GM18909 (cell line): ENCODE measurements at regions not wholly inside any gene's neighbourhood (a gene's known extent, or its start where the extent isn't known, plus 50 kb on each side); places are given as distances from the start of the nearest gene placed in this dataset.
"Not testable (repeated sequence)": the region's sequence is repeated elsewhere in the genome, so short reads cannot be mapped to it uniquely, and the experiment has no call there.

Source experiments
- ATAC-seq: cut with Tn5 transposase; IDR thresholded peaks from one replicate; pipeline ENCODE4 v1.9.1; 2021; ENCODE audit warnings: mild to moderate bottlenecking; ENCODE audit not compliant: unreplicated experiment, poor library complexity

- ATAC-seq: no peak
Measured at GRCh38 chr4:181874602-181875001, 368.6 kb upstream of the TENM3 start.

DNA sequence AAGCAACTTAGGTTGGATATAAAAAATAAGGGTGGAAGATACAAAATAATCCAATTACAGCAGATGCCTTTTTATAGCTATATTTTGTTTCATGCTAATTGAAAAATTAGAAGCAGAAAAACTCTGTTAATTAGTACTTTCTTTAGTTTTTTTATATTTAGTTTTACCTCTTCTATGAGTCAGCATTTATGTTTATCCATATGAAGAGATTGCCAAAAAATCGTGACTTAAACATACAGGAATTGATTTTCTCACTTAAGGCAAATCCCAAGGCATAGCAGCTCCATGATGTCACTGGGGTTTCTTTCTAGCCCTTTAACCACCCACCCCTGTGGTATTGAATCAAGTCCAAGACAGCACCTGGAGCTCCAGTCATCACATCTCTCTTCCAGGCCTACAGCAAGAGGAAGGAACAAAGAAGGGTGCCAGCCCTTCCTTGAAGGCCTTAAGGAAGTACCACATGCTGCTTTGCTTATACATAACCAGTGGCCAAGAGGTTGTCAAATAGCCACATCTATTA, 365.8 kb upstream of the TENM3 start:
- ATAC-seq: no peak

- no peak for ATAC-seq
Measured at GRCh38 chr4:181890031-181890430, 353.2 kb upstream of the TENM3 start.

- no peak for ATAC-seq
Measured at GRCh38 chr4:181890911-181891310, 352.3 kb upstream of the TENM3 start.

DNA sequence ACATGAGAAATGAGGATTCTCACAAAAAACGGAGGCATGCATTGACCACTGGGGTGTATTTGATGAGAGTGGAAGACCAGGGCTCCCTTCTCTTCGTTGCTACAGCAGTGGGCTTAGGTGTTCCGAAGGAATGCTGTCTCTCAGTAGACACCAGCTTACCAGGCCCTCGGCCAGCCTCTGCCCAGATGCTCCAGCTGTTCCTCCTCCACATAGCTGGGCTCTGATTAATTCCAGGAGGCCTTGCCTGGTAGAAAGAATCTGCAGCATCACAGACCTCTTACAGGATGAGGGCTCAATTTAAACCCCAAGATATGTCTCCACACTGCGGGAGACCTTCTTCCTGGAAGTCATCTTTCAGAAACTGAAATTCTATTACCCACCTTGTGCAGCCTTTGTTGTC, 346.6 kb upstream of the TENM3 start:
- no peak for ATAC-seq

DNA sequence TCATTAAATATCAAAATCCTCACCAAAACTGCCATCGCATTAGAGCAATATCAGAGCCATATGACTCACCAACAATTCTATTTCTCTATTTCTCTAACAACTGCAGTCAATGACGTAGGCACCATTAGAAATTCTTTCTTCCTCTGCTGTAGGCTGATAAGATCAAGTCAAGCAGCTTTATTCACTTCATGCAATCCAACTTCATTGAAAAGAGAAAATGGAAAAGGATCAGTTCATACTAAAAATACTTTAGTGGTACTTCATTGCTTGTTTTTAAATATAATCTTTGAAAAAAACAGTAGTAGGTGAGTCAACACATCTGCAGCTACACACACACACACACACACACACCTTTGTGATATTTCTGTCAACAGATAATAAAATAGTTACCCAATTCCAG, 345.3 kb upstream of the TENM3 start:
- no peak for ATAC-seq

GRCh38 chr4:181902404-181902803, 340.8 kb upstream of the TENM3 start:
- ATAC-seq: not testable (repeated sequence)

DNA sequence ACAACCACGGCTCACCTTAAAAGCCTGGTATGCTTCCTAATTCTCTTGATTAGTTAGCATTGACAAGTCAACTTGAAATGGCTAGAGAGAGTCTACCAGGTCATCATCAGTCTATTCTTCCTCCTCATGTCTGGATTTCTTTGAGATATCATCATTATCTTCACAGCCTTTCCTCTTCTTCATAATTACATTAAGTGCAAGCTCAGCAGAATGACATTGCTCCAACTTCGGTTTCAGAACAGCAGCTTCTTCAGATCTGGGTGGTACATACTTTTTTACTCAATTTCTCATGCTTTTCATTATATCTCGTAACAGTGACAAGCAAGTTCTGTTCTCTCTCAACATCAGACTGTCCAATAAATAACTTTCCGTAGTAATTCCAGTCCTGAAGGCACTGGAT, 337.5 kb upstream of the TENM3 start:
- ATAC-seq: no peak

DNA sequence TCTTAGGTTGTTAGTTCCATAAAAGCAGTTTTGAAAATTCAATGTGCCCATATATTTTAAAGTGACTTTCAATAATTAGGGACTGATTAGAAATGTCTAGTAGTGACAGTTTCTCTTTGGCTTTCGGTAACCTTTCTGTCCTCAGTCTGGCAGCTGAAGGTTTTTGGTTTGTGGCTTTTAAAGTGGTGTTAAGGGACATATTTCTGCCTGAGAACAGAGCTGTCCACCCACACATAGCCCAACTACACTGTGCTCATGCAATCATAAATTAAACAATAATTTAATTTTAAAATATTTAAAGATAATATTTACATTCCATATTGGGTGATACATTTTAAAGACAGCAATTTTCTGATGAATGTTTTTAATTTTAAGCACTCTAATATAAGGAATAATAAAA, 335.0 kb upstream of the TENM3 start:
- no peak for ATAC-seq

DNA sequence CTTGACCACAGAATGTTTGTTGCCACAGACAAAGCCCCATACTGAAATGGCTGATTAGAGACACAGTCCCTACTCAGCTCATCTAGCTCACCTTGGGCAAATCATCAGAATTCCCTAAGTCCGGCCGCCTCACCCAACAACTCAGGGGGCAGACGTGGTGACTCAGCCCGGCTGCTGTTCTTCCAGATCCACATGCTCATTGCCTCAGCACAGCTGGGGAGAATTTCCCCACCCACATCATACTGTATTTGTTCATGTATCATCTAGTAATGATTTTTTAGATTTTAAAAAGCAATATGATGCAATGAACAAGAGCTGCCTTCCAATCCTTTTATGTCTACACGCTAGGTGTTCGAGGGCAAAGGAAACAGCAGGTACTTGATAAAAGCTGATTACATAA, 333.8 kb upstream of the TENM3 start:
- no peak for ATAC-seq

DNA sequence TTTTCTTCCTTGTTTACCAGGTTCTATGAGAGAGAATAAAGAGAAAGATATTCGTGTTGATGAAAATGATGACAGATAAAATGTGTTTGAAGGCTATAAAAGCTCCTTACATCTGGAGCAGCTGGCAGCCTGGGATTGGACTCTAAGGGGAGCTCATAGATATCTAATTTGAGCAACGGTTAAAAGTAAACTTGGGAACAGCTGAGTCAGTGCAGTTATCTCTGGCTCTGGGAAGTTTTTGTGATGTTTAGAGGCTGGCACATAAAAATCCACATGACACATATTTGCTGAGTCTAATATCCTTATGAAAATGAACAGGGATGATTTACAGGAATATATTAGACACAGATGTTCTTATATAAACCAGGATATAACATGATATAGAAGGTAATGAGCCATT, 331.8 kb upstream of the TENM3 start:
- ATAC-seq: no peak

DNA sequence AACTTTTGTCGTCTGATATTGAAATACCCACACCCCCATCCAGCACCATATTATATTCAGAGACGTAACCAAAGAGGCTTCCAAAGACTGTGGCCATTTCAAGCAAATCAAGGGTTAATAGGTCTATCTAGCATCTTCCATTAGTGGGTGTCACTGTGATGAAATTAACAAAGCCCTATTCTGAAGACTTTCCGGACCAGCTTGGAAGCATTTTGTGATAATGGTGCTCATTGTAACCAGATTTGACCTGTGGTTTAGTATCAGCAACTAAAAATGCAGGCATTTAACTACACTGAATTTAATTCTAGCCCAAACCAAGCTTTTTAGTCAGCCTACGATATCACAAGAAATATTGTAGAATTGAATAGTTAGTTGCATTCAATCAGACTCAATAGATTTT, 309.7 kb upstream of the TENM3 start:
- no peak for ATAC-seq

DNA sequence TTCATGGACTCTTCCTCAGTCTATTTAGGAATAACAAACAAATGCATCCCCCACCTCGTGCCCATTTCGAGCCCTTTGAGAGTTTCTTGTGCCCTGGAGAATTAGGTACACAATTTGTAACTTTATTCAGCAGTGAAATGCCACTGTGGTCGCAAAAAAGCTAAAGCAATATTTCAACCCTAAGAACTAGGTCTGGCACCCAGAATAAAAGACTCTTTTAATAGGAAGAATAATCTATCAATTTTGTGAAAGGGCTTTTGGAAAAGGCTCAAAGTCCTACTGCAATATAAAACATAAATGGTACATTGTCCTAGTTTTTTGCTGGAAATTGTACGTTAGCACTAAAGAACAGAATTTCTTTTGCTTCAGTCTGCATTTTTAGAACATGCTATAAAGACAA, 304.6 kb upstream of the TENM3 start:
- ATAC-seq: no peak

DNA sequence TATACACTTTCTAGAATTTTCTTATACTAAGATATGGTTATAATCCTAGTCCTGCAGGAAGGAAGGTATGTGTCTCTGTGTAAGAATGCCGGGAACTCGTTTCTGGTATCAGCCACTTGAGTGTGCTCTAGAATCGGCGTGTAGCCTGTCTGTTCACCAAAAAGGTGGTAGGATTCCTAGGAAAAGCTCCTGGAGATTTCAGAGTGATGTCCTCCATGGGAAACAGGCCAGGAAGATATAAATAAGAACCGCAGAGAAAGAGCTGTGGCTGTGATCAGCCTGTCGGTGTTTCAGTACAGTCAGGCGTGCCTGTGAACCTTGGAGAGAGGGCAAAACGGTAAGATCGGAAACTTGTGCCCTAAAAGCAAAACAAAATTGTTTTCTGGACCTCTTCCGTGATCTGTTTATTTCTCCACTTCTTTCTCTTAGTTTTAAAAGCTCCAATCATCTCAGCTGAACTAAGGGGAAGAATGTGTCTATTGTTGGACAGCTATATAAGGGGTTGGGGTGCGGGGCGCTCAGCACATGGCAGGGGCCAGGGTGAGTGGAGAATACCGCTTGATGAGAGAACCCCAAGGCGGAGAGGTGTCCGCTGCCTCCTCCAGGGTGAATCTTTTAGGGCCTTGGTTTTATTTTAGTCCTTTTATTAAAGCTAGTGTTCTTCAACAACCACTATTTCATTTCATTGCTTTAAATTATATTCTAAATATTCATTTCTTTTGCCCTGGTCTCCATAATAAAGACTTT, 303.8 kb upstream of the TENM3 start:
- no peak for ATAC-seq

DNA sequence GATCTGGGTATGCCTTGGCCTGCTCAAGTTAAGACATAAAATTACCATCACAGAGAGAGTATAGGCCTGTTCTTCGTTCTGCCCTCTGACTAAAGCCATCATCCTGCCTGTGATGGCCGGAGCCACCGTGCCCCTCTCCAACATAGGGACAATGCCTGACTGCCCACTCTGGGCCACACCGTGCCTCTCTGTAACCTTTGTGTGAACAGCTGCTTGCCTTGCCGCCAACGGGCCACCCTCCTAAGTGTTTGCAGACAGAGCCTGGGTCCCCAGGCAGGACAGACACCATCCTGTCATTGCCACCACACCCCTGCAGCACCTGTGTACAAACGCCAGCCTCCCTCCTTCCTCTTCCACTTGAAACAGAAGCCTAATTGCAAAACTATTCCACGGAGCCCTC, 298.7 kb upstream of the TENM3 start:
- ATAC-seq: no peak

DNA sequence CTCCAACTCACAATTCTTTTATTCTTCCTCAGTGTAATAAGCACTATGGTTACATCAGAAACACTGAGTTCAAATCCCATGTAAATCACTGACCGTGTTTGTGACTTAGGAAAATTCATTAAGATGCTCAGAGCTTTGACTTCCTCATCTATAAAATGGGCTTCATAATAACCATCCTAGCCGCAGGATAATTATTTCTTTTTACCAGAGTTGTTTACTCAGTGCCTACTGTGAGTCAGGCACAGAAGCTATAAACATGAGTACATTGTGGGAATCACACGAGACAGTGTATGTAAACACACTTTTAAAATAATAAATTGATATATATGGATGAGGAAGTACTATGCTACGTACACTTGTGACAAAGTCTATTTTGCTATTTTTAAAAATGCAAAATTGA, 296.3 kb upstream of the TENM3 start:
- ATAC-seq: no peak

DNA sequence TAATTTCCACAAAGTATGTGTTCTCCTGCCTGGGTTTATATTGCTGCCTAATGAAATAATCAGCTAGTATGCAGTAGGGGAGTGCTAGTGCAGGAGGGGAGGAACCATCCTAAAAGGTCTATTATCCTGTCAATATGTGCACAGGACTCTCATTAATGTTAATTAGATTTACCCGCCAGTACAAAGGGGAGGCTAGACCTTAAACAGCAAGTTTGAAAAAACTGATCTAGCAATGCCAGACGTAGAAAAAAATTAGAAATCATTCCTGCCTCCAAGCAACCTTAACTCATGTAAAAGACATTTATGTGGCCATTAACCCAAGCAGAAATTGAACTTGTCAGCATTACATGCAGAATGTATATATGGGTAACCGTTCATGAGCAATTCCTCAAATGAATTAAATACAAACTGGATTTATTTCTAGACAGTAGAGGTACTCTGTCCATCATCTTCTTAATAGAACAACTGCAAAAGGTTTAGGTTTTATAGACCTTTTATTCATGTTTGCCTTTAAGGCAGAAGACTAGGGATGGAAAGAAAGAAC, 294.3 kb upstream of the TENM3 start:
- no peak for ATAC-seq

GRCh38 chr4:181949704-181950312, 293.4 kb upstream of the TENM3 start:
- ATAC-seq: no peak

DNA sequence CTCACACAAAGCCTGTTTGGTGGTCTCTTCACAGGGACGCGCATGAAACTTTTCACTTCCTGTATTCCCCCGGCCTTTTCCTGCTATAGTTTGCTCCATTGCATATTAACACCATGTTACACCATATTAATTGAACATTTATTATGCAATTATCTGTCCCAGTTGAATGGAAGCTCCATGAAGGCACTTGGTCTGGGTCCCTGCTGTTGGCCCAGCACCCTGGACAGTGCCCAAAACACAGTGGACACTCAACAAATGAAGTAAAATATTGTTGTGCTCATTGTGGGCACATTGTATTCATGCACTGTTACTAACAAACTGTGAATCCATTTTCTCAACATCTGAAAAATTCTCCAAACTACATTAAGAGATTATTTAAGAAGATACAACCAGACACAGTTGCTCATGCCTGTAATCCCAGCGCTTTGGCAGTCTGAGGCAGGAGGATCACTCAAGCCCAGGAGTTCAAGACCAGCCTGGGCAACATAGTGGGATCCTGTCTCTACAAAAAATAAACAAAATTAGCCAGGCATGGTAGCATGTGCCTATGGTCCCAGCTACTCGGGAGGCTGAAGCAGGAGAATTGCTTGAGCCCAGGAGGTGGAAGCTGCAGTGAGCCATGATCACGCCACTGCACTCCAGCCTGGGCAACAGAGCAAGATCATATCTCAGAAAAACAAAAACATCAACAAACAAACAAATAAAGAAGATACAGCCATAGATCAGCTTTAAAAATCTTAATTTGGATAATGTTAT, 292.7 kb upstream of the TENM3 start:
- ATAC-seq: no peak

GRCh38 chr4:181951265-181951664, 291.9 kb upstream of the TENM3 start:
- ATAC-seq: no peak

DNA sequence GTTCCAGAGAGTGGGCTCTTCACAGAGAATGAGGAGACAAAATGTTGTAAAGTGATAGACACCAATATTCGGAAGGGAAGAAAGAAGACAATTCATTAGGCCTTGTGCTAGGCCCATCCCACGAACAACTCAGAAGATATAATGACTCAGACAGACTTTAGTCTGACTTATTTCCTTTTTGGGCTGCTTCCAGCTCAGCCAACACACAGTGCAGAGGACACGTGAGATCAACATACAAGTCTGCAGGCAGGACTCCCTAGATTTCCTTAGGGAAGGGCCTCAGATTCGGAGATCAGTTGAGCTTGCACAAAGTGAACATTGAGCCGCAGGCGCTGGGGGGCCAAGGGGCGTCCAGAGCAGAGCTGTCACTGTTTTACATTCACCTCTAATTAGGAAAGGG, 290.7 kb upstream of the TENM3 start:
- no peak for ATAC-seq
